Amniotic stem cell (primary cell): ENCODE measurements at regions not wholly inside any gene's neighbourhood (a gene's known extent, or its start where the extent isn't known, plus 50 kb on each side); places are given as distances from the start of the nearest gene placed in this dataset.

Experiments
- DNase-seq: peaks from one replicate; lab custom pipeline; 2025; lab: John Stamatoyannopoulos, UW

- no peak for DNase-seq
These were observed 1433.0 kb downstream of the UQCRFS1 start for GRCh38 chr19:27779954-27780353.

- DNase-seq, result no peak
These were observed 1435.2 kb downstream of the UQCRFS1 start for GRCh38 chr19:27777726-27778125.

- DNase-seq, result no peak
These were observed 1435.7 kb downstream of the UQCRFS1 start for GRCh38 chr19:27777242-27777641.

GRCh38 chr19:27776524-27776923, 1436.4 kb downstream of the UQCRFS1 start:
- no peak for DNase-seq

- no peak for DNase-seq
These were observed 1436.9 kb downstream of the UQCRFS1 start for GRCh38 chr19:27776020-27776419.

- no peak for DNase-seq
These were observed 1437.6 kb downstream of the UQCRFS1 start for GRCh38 chr19:27775395-27775794.

- DNase-seq, result no peak
These were observed 1438.1 kb downstream of the UQCRFS1 start for GRCh38 chr19:27774827-27775226.

GRCh38 chr19:27774337-27774736, 1438.6 kb downstream of the UQCRFS1 start:
- DNase-seq, result no peak

- DNase-seq, result no peak
These were observed 1439.4 kb downstream of the UQCRFS1 start for GRCh38 chr19:27773318-27774094.

GRCh38 chr19:27772059-27772458, 1440.9 kb downstream of the UQCRFS1 start:
- no peak for DNase-seq

GRCh38 chr19:27770095-27770494, 1442.9 kb downstream of the UQCRFS1 start:
- DNase-seq, result no peak

- DNase-seq, result no peak
These were observed 1445.7 kb downstream of the UQCRFS1 start for GRCh38 chr19:27767234-27767633.

- no peak for DNase-seq
These were observed 1446.8 kb downstream of the UQCRFS1 start for GRCh38 chr19:27765912-27766725.

- DNase-seq, result no peak
These were observed 1447.6 kb downstream of the UQCRFS1 start for GRCh38 chr19:27765397-27765796.

- DNase-seq, result no peak
These were observed 1448.7 kb downstream of the UQCRFS1 start for GRCh38 chr19:27764186-27764804.

- DNase-seq, result no peak
These were observed 1450.0 kb downstream of the UQCRFS1 start for GRCh38 chr19:27762933-27763332.

GRCh38 chr19:27759896-27760295, 1453.1 kb downstream of the UQCRFS1 start:
- no peak for DNase-seq

GRCh38 chr19:27758626-27759505, 1454.1 kb downstream of the UQCRFS1 start:
- no peak for DNase-seq

GRCh38 chr19:27754700-27755099, 1458.3 kb downstream of the UQCRFS1 start:
- no peak for DNase-seq

GRCh38 chr19:27753622-27754021, 1459.3 kb downstream of the UQCRFS1 start:
- no peak for DNase-seq

- no peak for DNase-seq
These were observed 1460.3 kb downstream of the UQCRFS1 start for GRCh38 chr19:27752530-27753184.
